GM13977 (cell line): ENCODE measurements at regions not wholly inside any gene's neighbourhood (a gene's known extent, or its start where the extent isn't known, plus 50 kb on each side); places are given as distances from the start of the nearest gene placed in this dataset.
"Not testable (repeated sequence)": the region's sequence is repeated elsewhere in the genome, so short reads cannot be mapped to it uniquely, and the experiment has no call there.

Experiments
- DNase-seq: peaks from one replicate; pipeline ENCODE4 v3.0.0; 2012; ENCODE audit warnings: low spot score
- CTCF ChIP-seq: IDR thresholded peaks from 2 replicates; pipeline ENCODE4 v1.5.1; 2012; ENCODE audit warnings: mild to moderate bottlenecking, control low read depth; ENCODE audit not compliant: insufficient read depth; ENCODE audit errors: extremely low read depth, missing control alignments
- in situ Hi-C: fragments of 300-500 bp; cut with MboI; formaldehyde crosslinking; loops from one replicate; pipeline ENCODE4 v1.12.0; 2022; ENCODE audit warnings: low sequenced_read_pairs, low pct_unique_long_range_greater_than_20kb, mixed read lengths, inconsistent platforms; ENCODE audit not compliant: unreplicated experiment

DNA sequence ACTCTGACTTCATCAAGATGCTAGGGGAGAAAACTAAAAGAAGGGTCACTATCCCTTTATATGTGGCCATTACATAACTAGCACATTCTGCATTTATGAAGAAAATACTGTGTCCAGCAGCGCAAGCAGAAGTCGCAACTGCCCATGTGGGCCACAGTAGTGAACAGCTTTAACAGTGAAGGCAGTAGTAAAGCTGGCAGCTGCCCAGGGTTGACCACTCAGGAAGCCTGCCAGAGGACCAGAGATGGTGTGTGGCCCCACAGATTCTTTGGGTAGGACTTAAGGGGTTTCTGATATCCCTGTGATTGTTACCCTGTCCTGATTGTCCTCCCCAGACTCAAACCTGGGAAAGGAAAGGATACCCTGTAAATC lies 88.3 kb upstream of the NT5E start:
- TF ChIP-seq CTCF, result no peak
- in situ Hi-C loops, result no loop called here
- no peak for DNase-seq

DNA sequence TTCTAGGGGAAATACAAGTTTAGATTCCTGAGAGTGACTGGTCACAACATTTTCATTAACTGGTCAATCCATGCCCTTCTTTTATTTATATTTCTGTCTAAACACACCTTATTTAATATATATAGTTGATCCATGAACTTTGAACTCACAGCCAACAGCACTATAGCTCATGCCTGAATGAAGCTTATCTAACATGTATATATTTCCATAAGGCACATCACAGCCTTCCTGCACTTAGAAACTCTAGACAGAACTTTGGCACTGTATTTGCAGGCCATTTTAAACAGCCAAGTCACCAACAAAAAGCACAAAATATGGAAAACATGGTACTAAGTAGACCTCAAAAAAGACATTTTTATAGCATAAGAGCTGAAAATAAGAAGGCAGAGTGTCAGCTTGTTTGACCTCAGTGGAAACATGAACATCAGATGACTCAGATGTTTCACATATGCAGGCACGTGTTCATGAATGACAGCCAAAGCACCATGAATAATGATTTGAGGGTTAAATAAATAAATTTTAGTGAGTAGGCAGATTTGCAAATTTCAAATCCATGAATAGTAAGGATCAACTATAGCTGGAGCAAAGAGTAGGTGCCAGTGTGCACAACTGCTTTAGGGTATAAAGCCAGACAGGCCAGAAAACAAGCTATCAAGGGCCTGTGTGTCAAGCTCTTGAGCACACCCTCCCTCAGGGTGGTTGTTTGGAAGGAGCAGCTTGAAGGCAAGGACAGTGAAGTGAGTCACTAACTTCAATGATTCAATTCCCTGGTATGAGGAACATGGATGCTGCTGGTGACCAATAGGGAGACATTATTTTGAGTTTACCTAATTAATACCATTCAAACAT lies 88.9 kb upstream of the NT5E start:
- in situ Hi-C loops, result no loop called here
- no peak for TF ChIP-seq CTCF
- no peak for DNase-seq

DNA sequence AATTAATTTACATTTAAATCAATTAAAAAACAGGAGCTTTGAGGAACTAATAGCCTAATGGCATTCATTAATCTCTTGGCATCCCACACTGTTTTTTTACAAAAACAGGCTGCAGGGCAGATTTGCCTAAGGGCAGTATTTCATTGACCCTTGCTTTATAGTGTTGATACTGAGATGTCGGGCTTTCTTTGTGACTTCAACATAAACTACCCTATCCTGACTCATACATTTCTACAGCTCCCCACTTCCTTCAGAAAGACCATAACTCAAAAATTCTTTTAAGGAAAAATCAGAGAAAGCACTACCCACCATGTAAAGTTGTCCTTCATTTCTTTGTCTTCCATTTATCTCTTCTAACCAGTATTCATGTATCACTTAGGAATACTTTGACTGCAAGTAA lies 92.2 kb upstream of the NT5E start:
- in situ Hi-C loops, result no loop called here

DNA sequence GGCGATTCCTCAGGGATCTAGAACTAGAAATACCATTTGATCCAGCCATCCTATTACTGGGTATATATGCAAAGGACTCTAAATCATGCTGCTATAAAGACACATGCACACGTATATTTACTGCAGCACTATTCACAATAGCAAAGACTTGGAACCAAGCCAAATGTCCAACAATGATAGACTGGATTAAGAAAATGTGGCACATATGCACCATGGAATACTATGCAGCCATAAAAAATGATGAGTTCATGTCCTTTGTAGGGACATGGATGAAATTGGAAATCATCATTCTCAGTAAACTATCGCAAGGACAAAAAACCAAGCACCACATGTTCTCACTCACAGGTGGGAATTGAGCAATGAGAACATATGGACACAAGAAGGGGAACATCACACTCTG lies 93.1 kb upstream of the NT5E start:
- in situ Hi-C loops, DNase-seq: not testable (repeated sequence)

More for the DNA sequence above, 92.2 kb upstream of the NT5E start:
- no peak for DNase-seq
- TF ChIP-seq CTCF, result no peak

- in situ Hi-C loops, result no loop called here
- no peak for TF ChIP-seq CTCF
Observed at GRCh38 chr6:85355816-85356215, 94.1 kb upstream of the NT5E start.

GRCh38 chr6:85354761-85355618 lies 94.9 kb upstream of the NT5E start:
- TF ChIP-seq CTCF, result peak; percentile 91
- in situ Hi-C loops, result loop anchor here (5.0 kb wide), 1 partner anchor 127 kb away; no protein-coding TSS in a partner anchor
- DNase-seq, result peak; percentile 47

More at GRCh38 chr6:85355816-85356215, 94.1 kb upstream of the NT5E start:
- no peak for DNase-seq

GRCh38 chr6:85353012-85353411 lies 96.9 kb upstream of the NT5E start:
- DNase-seq, result no peak
- in situ Hi-C loops, result loop anchor here (5.0 kb wide), 1 partner anchor 129 kb away; no protein-coding TSS in a partner anchor
- TF ChIP-seq CTCF, result no peak
